ENCODE measurements at regions not wholly inside any gene's neighbourhood (a gene's known extent, or its start where the extent isn't known, plus 50 kb on each side); places are given as distances from the start of the nearest gene placed in this dataset.

DNA sequence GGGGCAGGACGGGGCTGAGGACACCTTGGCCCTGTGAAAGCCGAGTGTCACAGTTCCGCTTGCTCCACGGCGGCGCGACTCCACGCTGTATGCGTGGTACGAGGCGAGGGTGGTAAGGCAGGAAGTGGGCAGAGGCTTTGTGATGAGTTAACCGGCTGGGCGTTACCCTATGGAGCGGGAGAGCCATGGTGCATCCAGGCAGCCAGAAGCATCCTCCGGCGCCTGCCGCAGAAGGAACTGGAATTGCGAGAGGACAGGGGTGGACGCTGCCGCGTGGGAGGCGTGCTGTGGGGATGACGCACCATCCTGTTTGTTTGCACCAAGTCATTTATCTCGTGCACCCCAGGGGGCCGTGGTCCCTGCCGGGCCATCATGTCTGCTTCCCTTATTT lies 643.9 kb downstream of the BRD1 start:
- Histone ChIP-seq H3K9me3 (no peaks in the 10 kb centered on the region), H3K27ac (no peak overlapping the region), H3K36me3 (no peaks in the 10 kb centered on the region), H3K4me3 (no peak overlapping the region), H3K27me3 (peaks cover 0 to 22% (median 0%) of the 10 kb centered on the region in 9 donors), H3K4me1 (no peaks in the 10 kb centered on the region)
- intact Hi-C loops (cut with DNase I) = no loop called here
- ATAC-seq (peak in 1 of 4 donors; percentile 8), DNase-seq (peak in 1 of 5 donors; percentile 48)
- WGBS, 4 donors = 68 to 75% (median 74%) methylated on average over 26 of the region's 26 CpGs
- no peak for TF ChIP-seq POLR2A (IDR thresholded peaks at IDR 0.05)
- TF ChIP-seq, protein P1, sequence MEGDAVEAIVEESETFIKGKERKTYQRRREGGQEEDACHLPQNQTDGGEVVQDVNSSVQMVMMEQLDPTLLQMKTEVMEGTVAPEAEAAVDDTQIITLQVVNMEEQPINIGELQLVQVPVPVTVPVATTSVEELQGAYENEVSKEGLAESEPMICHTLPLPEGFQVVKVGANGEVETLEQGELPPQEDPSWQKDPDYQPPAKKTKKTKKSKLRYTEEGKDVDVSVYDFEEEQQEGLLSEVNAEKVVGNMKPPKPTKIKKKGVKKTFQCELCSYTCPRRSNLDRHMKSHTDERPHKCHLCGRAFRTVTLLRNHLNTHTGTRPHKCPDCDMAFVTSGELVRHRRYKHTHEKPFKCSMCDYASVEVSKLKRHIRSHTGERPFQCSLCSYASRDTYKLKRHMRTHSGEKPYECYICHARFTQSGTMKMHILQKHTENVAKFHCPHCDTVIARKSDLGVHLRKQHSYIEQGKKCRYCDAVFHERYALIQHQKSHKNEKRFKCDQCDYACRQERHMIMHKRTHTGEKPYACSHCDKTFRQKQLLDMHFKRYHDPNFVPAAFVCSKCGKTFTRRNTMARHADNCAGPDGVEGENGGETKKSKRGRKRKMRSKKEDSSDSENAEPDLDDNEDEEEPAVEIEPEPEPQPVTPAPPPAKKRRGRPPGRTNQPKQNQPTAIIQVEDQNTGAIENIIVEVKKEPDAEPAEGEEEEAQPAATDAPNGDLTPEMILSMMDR (IDR thresholded peaks at IDR 0.05) = no peak

DNA sequence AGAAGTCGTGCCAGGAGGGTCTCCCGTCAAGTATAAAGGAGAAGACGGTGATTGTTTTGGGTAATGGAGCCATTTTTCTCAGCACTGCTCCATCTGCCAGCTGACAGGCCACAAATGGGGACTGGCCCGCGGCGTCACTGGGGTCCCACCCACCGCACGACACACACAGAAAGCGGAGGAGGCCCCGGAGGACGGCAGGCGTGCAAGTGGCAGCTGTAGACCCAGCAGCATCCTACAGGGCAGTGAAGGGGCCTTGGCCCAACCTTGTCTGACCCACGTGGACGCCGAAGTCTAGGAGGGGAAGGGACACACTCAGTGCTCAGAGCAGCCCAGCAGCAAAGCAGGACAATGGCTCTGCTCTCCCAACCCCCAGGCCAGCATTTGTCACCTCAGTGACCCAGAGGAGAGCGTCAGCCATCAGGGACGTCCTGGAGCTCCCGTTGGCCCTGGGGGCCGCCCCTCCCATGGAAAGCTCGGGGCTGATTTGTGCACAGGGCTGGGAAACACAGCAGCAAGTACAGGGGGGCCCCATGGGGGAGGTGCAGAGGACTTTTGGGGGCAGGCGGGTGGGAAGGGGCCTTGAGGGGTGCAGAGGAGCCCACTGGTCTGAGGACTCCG lies 644.4 kb downstream of the BRD1 start:
- intact Hi-C loops (cut with DNase I) = no loop called here
- H3K9me3 ChIP-seq = no peaks in the 10 kb centered on the region
- 70 to 74% (median 73%) methylated on average over 16 to 22 of the region's 22 CpGs for WGBS, 4 donors
- ATAC-seq (no peak), DNase-seq (peak in 1 of 5 donors; percentile 29)
- H3K27ac ChIP-seq = no peak overlapping the region
- no peaks in the 10 kb centered on the region for H3K36me3 ChIP-seq
- peaks cover 0 to 22% (median 0%) of the 10 kb centered on the region in 9 donors for H3K27me3 ChIP-seq
- H3K4me1 ChIP-seq = no peaks in the 10 kb centered on the region
- no peak for TF ChIP-seq POLR2A (IDR thresholded peaks at IDR 0.05)
- TF ChIP-seq, protein P1 (IDR thresholded peaks at IDR 0.05) = no peak
- H3K4me3 ChIP-seq = no peak overlapping the region

DNA sequence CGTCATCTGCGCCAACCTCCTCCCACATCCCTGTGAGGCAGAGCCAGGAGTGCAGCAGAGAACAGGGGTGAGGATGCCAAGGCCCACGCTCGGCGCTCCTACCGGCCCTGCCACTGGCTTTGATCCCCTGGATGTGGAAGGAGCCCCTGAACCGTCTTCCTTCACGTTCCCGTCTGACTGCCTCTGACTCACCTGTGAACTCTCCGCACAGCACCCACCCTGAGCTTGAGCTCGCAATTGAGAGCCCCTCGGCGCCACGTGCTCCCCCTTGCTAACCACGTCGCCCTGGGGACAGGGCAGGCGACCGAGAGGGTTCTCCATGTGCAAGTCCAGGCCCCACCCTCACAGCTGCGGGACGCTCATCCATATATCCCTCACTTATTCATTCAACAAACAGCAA lies 645.3 kb downstream of the BRD1 start:
- Histone ChIP-seq H3K27me3 (peaks cover 0 to 22% (median 0%) of the 10 kb centered on the region in 9 donors), H3K9me3 (no peaks in the 10 kb centered on the region), H3K4me3 (no peak overlapping the region), H3K36me3 (no peaks in the 10 kb centered on the region), H3K4me1 (no peaks in the 10 kb centered on the region), H3K27ac (no peak overlapping the region)
- ATAC-seq (no peak), DNase-seq (peak in 1 of 5 donors; percentile 46)
- WGBS, 4 donors = 91 to 96% (median 93%) methylated on average over 20 of the region's 20 CpGs
- TF ChIP-seq, protein P1 (IDR thresholded peaks at IDR 0.05) = no peak
- TF ChIP-seq POLR2A (IDR thresholded peaks at IDR 0.05) = no peak
- intact Hi-C loops (cut with DNase I) = no loop called here

DNA sequence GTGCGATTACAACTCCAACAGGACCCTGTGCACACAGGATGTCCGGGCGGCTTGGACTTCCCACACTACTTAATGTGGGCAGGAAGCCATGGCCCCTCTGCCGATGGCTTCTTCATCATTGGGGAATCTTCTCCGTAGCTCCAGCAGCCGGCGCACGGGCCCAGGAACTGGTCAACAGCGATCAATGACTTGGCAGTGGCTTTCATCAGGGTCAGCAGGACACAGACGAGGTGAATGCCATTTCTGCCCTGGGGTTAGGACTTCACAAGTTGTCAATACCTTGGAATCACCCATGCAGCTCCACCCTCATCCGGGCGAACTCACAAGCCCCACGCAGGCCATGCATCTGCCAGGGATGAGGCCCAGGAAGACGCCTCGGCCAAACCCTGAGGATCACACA lies 645.7 kb downstream of the BRD1 start:
- intact Hi-C loops (cut with DNase I) = no loop called here
- peak in 1 of 5 donors; percentile 31 for DNase-seq
- Histone ChIP-seq H3K4me3 (no peak overlapping the region), H3K4me1 (no peaks in the 10 kb centered on the region), H3K27ac (no peak overlapping the region), H3K27me3 (peaks cover 0 to 22% (median 0%) of the 10 kb centered on the region in 9 donors), H3K36me3 (no peaks in the 10 kb centered on the region), H3K9me3 (no peaks in the 10 kb centered on the region)
- 75 to 90% (median 86%) methylated on average over 11 to 15 of the region's 15 CpGs for WGBS, 4 donors
- TF ChIP-seq, protein P1 (IDR thresholded peaks at IDR 0.05) = no peak
- TF ChIP-seq POLR2A (IDR thresholded peaks at IDR 0.05) = no peak
- ATAC-seq = no peak

Measured in heart left ventricle (tissue), 16 donors.